22Rv1 (cell line): ENCODE measurements at regions not wholly inside any gene's neighbourhood (a gene's known extent, or its start where the extent isn't known, plus 50 kb on each side); places are given as distances from the start of the nearest gene placed in this dataset.

ENCODE experiments used
- CTCF ChIP-seq: fragments of 450-650 bp; IDR thresholded peaks from 2 replicates; pipeline ENCODE4 v1.5.1; 2017; ENCODE audit warnings: mild to moderate bottlenecking
- ZFX ChIP-seq: fragments of 450-650 bp; IDR thresholded peaks from 2 replicates; pipeline ENCODE4 v1.6.1; 2017; ENCODE audit warnings: antibody characterized with exemption, borderline replicate concordance

GRCh38 chr16:61083711-61084110, 952.5 kb downstream of the CDH8 start:
- no peak for TF ChIP-seq CTCF
- no peak for TF ChIP-seq ZFX
